Peyer's patch (tissue), 4 donors: ENCODE measurements at regions not wholly inside any gene's neighbourhood (a gene's known extent, or its start where the extent isn't known, plus 50 kb on each side); places are given as distances from the start of the nearest gene placed in this dataset.

Source experiments
- POLR2A ChIP-seq, 2 donors: fragments of 450-650 bp; IDR thresholded peaks; one replicate each; pipeline ENCODE4 v1.5.1; 2017; ENCODE audit warnings: antibody characterized with exemption in 2 of 2, mild to moderate bottlenecking in 2 of 2, moderate library complexity in 2 of 2
- TF ChIP-seq, protein P1 (sequence below), 6 experiments: fragments of 450-650 bp in 4 of 6; fragments of 200-600 bp in 2 of 6; sonication (generic) in 1 of 6; IDR thresholded peaks; one replicate each; pipeline ENCODE4 v1.5.1; 2017 to 2019; ENCODE audit warnings: antibody characterized with exemption in 6 of 6, mild to moderate bottlenecking in 3 of 6, moderate library complexity in 1 of 6

DNA sequence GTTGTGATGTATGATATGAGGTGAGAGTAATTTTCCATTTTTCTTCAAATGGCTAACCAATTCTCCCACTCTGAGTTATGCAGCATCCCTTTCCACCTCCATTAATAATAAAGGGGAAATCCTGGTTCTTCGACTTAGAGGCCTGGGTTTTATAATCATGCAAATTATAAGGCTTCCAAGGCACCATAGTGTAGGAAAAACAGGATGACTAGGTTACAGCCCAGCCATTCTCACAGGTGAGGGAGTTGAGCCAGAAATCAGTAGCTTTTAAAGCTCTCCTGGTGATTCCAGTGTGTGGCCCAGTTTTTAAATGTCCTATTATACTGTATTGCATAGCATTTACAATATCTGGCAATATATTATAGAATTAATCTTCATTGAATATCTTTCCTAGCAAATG lies 203.1 kb downstream of the ARHGEF9 start:
- no peak for TF ChIP-seq POLR2A (IDR thresholded peaks at IDR 0.05)
- TF ChIP-seq, protein P1, sequence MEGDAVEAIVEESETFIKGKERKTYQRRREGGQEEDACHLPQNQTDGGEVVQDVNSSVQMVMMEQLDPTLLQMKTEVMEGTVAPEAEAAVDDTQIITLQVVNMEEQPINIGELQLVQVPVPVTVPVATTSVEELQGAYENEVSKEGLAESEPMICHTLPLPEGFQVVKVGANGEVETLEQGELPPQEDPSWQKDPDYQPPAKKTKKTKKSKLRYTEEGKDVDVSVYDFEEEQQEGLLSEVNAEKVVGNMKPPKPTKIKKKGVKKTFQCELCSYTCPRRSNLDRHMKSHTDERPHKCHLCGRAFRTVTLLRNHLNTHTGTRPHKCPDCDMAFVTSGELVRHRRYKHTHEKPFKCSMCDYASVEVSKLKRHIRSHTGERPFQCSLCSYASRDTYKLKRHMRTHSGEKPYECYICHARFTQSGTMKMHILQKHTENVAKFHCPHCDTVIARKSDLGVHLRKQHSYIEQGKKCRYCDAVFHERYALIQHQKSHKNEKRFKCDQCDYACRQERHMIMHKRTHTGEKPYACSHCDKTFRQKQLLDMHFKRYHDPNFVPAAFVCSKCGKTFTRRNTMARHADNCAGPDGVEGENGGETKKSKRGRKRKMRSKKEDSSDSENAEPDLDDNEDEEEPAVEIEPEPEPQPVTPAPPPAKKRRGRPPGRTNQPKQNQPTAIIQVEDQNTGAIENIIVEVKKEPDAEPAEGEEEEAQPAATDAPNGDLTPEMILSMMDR (IDR thresholded peaks at IDR 0.05), result no peak
